ENCODE measurements at regions not wholly inside any gene's neighbourhood (a gene's known extent, or its start where the extent isn't known, plus 50 kb on each side); places are given as distances from the start of the nearest gene placed in this dataset.

- no peak for DNase-seq
- 100% methylated on average over 1 of the region's 3 CpGs for WGBS (ENCODE audit: insufficient coverage)
These were observed 64.7 kb upstream of the TLK1 start for GRCh38 chr2:171225302-171225980.

GRCh38 chr2:171217330-171217729 lies 56.6 kb upstream of the TLK1 start:
- Histone ChIP-seq H3K27me3 (replicated peaks in 2 of 5; ENCODE audit: control insufficient read depth in 4 of 5, insufficient read depth in 5 of 5, low read length in 4 of 5) (no peaks in the 10 kb centered on the region), H3K4me3 (ENCODE audit: control insufficient read depth in 1 of 7, extremely low read depth in 1 of 7, insufficient read depth in 4 of 7, low read depth in 2 of 7, low read length in 6 of 7) (no peak overlapping the region), H3K27ac (ENCODE audit: insufficient read depth in 1 of 2, low read depth in 1 of 2, low read length in 2 of 2, poor library complexity in 1 of 2, severe bottlenecking in 2 of 2) (no peak overlapping the region), H3K36me3 (ENCODE audit: control insufficient read depth in 4 of 4, insufficient read depth in 4 of 4, low read length in 3 of 4) (no peaks in the 10 kb centered on the region), H3K9me3 (ENCODE audit: control extremely low read depth in 1 of 5, control insufficient read depth in 4 of 5, insufficient read depth in 2 of 5, low read depth in 1 of 5, low read length in 4 of 5) (peaks cover 0 to 6% (median 0%) of the 10 kb centered on the region in 5 experiments), H3K4me1 (ENCODE audit: control extremely low read depth in 1 of 4, control insufficient read depth in 4 of 4, insufficient read depth in 4 of 4, low read length in 3 of 4) (peaks cover 0 to 1% (median 0%) of the 10 kb centered on the region in 4 experiments)
- WGBS (ENCODE audit: insufficient coverage), result no CpG with 5 or more reads among the region's 2 CpGs
- ChIA-PET POLR2A (no interaction called here), CTCF (interaction anchor here (0.9 kb wide), 1 partner anchor 66 kb away, joined by 3 read pairs; no protein-coding TSS in a partner anchor)
- no peak for DNase-seq

More at GRCh38 chr2:171225302-171225980, 64.7 kb upstream of the TLK1 start:
- Histone ChIP-seq H3K9me3 (ENCODE audit: control extremely low read depth in 1 of 5, control insufficient read depth in 4 of 5, insufficient read depth in 2 of 5, low read depth in 1 of 5, low read length in 4 of 5) (peaks cover 0 to 3% (median 0%) of the 10 kb centered on the region in 5 experiments), H3K4me3 (ENCODE audit: control insufficient read depth in 1 of 7, extremely low read depth in 1 of 7, insufficient read depth in 4 of 7, low read depth in 2 of 7, low read length in 6 of 7) (no peak overlapping the region), H3K27me3 (replicated peaks in 2 of 5; ENCODE audit: control insufficient read depth in 4 of 5, insufficient read depth in 5 of 5, low read length in 4 of 5) (no peaks in the 10 kb centered on the region), H3K4me1 (ENCODE audit: control extremely low read depth in 1 of 4, control insufficient read depth in 4 of 4, insufficient read depth in 4 of 4, low read length in 3 of 4) (no peaks in the 10 kb centered on the region), H3K27ac (ENCODE audit: insufficient read depth in 1 of 2, low read depth in 1 of 2, low read length in 2 of 2, poor library complexity in 1 of 2, severe bottlenecking in 2 of 2) (no peak overlapping the region), H3K36me3 (ENCODE audit: control insufficient read depth in 4 of 4, insufficient read depth in 4 of 4, low read length in 3 of 4) (no peaks in the 10 kb centered on the region)
- CTCF ChIA-PET, result no interaction called here
- POLR2A ChIA-PET, result no interaction called here

DNA sequence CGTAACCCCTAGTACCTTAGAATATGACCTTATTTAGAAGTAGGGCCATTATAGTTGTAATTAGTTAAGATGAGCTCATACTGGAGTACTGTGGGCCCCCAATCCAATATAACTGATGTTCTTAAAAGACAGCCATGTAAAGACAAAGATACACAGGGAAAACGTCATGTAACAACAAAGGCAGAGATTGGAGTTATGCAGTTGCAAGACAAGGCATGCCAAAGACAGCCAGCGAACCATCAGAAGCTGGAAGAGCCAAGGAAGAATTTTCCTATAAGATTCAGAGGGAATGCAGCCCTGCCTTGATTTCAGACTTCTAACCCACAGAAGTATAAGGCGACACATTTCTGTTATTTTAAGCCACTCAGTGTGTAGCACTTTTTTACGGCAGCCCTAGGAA lies 55.9 kb upstream of the TLK1 start:
- CTCF ChIA-PET, result no interaction called here
- WGBS (ENCODE audit: insufficient coverage), result 100% methylated on average over 4 of the region's 5 CpGs

DNA sequence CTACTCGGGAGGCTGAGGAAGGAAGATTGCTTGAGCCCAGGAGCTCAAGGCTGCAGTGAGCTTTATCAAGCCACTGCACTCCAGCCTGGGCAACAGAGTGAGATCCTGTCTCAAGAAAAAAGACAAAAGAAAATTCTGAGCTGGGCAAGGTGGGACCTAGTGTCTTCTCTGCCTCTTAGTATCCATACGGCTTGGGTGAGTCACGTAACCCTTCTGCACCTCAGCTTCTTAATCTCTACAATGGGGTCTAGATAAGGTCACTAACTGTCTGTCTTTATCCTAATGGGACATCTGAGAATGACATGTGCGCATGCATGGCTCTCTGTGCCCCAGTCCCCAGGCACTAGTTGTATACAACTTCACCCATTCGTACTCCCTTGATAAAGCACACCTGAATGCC lies 53.4 kb upstream of the TLK1 start:
- Histone ChIP-seq H3K4me3 (ENCODE audit: control insufficient read depth in 1 of 7, extremely low read depth in 1 of 7, insufficient read depth in 4 of 7, low read depth in 2 of 7, low read length in 6 of 7) (no peak overlapping the region), H3K27ac (ENCODE audit: insufficient read depth in 1 of 2, low read depth in 1 of 2, low read length in 2 of 2, poor library complexity in 1 of 2, severe bottlenecking in 2 of 2) (no peak overlapping the region), H3K27me3 (replicated peaks in 2 of 5; ENCODE audit: control insufficient read depth in 4 of 5, insufficient read depth in 5 of 5, low read length in 4 of 5) (no peaks in the 10 kb centered on the region), H3K4me1 (ENCODE audit: control extremely low read depth in 1 of 4, control insufficient read depth in 4 of 4, insufficient read depth in 4 of 4, low read length in 3 of 4) (peaks cover 4 to 22% (median 13%) of the 10 kb centered on the region in 4 experiments), H3K36me3 (ENCODE audit: control insufficient read depth in 4 of 4, insufficient read depth in 4 of 4, low read length in 3 of 4) (no peaks in the 10 kb centered on the region), H3K9me3 (ENCODE audit: control extremely low read depth in 1 of 5, control insufficient read depth in 4 of 5, insufficient read depth in 2 of 5, low read depth in 1 of 5, low read length in 4 of 5) (peaks cover 0 to 5% (median 0%) of the 10 kb centered on the region in 5 experiments)
- POLR2A ChIA-PET, result no interaction called here
- CTCF ChIA-PET, result interaction anchor here (1.1 to 1.2 kb wide), 2 partner anchors 11 to 16 kb away, joined by 3 to 4 read pairs; no protein-coding TSS in a partner anchor
- 99% methylated on average over 4 of the region's 5 CpGs for WGBS (ENCODE audit: insufficient coverage)
- DNase-seq, result no peak

More for the DNA sequence above, 55.9 kb upstream of the TLK1 start:
- H3K4me1 ChIP-seq (ENCODE audit: control extremely low read depth in 1 of 4, control insufficient read depth in 4 of 4, insufficient read depth in 4 of 4, low read length in 3 of 4), result peaks cover 0 to 2% (median 0%) of the 10 kb centered on the region in 4 experiments
- H3K27me3 ChIP-seq (replicated peaks in 2 of 5; ENCODE audit: control insufficient read depth in 4 of 5, insufficient read depth in 5 of 5, low read length in 4 of 5), result no peaks in the 10 kb centered on the region
- H3K27ac ChIP-seq (ENCODE audit: insufficient read depth in 1 of 2, low read depth in 1 of 2, low read length in 2 of 2, poor library complexity in 1 of 2, severe bottlenecking in 2 of 2), result no peak overlapping the region
- DNase-seq, result no peak
- H3K36me3 ChIP-seq (ENCODE audit: control insufficient read depth in 4 of 4, insufficient read depth in 4 of 4, low read length in 3 of 4), result no peaks in the 10 kb centered on the region
- POLR2A ChIA-PET, result no interaction called here
- peaks cover 0 to 6% (median 0%) of the 10 kb centered on the region in 5 experiments for H3K9me3 ChIP-seq (ENCODE audit: control extremely low read depth in 1 of 5, control insufficient read depth in 4 of 5, insufficient read depth in 2 of 5, low read depth in 1 of 5, low read length in 4 of 5)
- H3K4me3 ChIP-seq (ENCODE audit: control insufficient read depth in 1 of 7, extremely low read depth in 1 of 7, insufficient read depth in 4 of 7, low read depth in 2 of 7, low read length in 6 of 7), result no peak overlapping the region

GRCh38 chr2:171210864-171211431 lies 50.3 kb upstream of the TLK1 start:
- WGBS (ENCODE audit: insufficient coverage), result 14% methylated on average over 6 of the region's 8 CpGs
- Histone ChIP-seq H3K27ac (ENCODE audit: insufficient read depth in 1 of 2, low read depth in 1 of 2, low read length in 2 of 2, poor library complexity in 1 of 2, severe bottlenecking in 2 of 2) (peak overlapping the region in 1 of 2 experiments; percentile 65), H3K4me3 (ENCODE audit: control insufficient read depth in 1 of 7, extremely low read depth in 1 of 7, insufficient read depth in 4 of 7, low read depth in 2 of 7, low read length in 6 of 7) (peak overlapping the region in 5 of 7 experiments; percentile 1 to 60 (median 38)), H3K9me3 (ENCODE audit: control extremely low read depth in 1 of 5, control insufficient read depth in 4 of 5, insufficient read depth in 2 of 5, low read depth in 1 of 5, low read length in 4 of 5) (no peaks in the 10 kb centered on the region), H3K36me3 (ENCODE audit: control insufficient read depth in 4 of 4, insufficient read depth in 4 of 4, low read length in 3 of 4) (no peaks in the 10 kb centered on the region), H3K27me3 (replicated peaks in 2 of 5; ENCODE audit: control insufficient read depth in 4 of 5, insufficient read depth in 5 of 5, low read length in 4 of 5) (no peaks in the 10 kb centered on the region), H3K4me1 (ENCODE audit: control extremely low read depth in 1 of 4, control insufficient read depth in 4 of 4, insufficient read depth in 4 of 4, low read length in 3 of 4) (peaks cover 4 to 34% (median 23%) of the 10 kb centered on the region in 4 experiments)
- peak; percentile 52 to 90 (median 85) for DNase-seq
- ChIA-PET POLR2A (interaction anchor here (0.5 to 0.7 kb wide), 2 partner anchors 62 to 91 kb away, joined by 3 read pairs; no protein-coding TSS in a partner anchor), CTCF (no interaction called here)
